NCI-H345 (cell line): ENCODE measurements at regions not wholly inside any gene's neighbourhood (a gene's known extent, or its start where the extent isn't known, plus 50 kb on each side); places are given as distances from the start of the nearest gene placed in this dataset.

ENCODE experiments used
- DNase-seq: peaks from one replicate; lab custom pipeline; 2025; lab: John Stamatoyannopoulos, UW

- DNase-seq: peak; percentile 93
Observed at GRCh38 chr11:119885067-119885466, 156.1 kb upstream of the NECTIN1 start.

GRCh38 chr11:119882316-119882715 lies 153.3 kb upstream of the NECTIN1 start:
- DNase-seq: no peak

GRCh38 chr11:119880873-119881272 lies 151.9 kb upstream of the NECTIN1 start:
- no peak for DNase-seq

GRCh38 chr11:119880143-119880542 lies 151.1 kb upstream of the NECTIN1 start:
- no peak for DNase-seq

GRCh38 chr11:119878990-119879389 lies 150.0 kb upstream of the NECTIN1 start:
- no peak for DNase-seq

- DNase-seq: no peak
Observed at GRCh38 chr11:119876841-119877240, 147.8 kb upstream of the NECTIN1 start.

GRCh38 chr11:119875841-119876600 lies 147.0 kb upstream of the NECTIN1 start:
- DNase-seq: no peak

GRCh38 chr11:119874660-119875238 lies 145.7 kb upstream of the NECTIN1 start:
- peak; percentile 57 for DNase-seq

- DNase-seq: no peak
Observed at GRCh38 chr11:119873761-119874421, 144.9 kb upstream of the NECTIN1 start.

- DNase-seq: no peak
Observed at GRCh38 chr11:119872611-119873310, 143.8 kb upstream of the NECTIN1 start.

- DNase-seq: no peak
Observed at GRCh38 chr11:119865661-119866156, 136.7 kb upstream of the NECTIN1 start.

- DNase-seq: no peak
Observed at GRCh38 chr11:119864836-119865235, 135.8 kb upstream of the NECTIN1 start.

- peak; percentile 70 for DNase-seq
Observed at GRCh38 chr11:119863851-119864601, 135.0 kb upstream of the NECTIN1 start.

GRCh38 chr11:119863236-119863635 lies 134.2 kb upstream of the NECTIN1 start:
- DNase-seq: no peak

- DNase-seq: no peak
Observed at GRCh38 chr11:119861160-119861559, 132.2 kb upstream of the NECTIN1 start.

GRCh38 chr11:119860561-119861094 lies 131.6 kb upstream of the NECTIN1 start:
- DNase-seq: no peak

GRCh38 chr11:119859684-119860083 lies 130.7 kb upstream of the NECTIN1 start:
- DNase-seq: no peak

GRCh38 chr11:119858288-119858687 lies 129.3 kb upstream of the NECTIN1 start:
- no peak for DNase-seq

GRCh38 chr11:119856681-119857485 lies 127.9 kb upstream of the NECTIN1 start:
- no peak for DNase-seq

- no peak for DNase-seq
Observed at GRCh38 chr11:119855066-119855465, 126.1 kb upstream of the NECTIN1 start.

GRCh38 chr11:119854521-119854920 lies 125.5 kb upstream of the NECTIN1 start:
- DNase-seq: peak; percentile 58
